BJ (cell line): ENCODE measurements at regions not wholly inside any gene's neighbourhood (a gene's known extent, or its start where the extent isn't known, plus 50 kb on each side); places are given as distances from the start of the nearest gene placed in this dataset.

ENCODE experiments used
- CTCF ChIA-PET: fragments of 350-600 bp; formaldehyde crosslinking; extraction: SDS; loops from one replicate; lab custom pipeline; 2021; ENCODE audit warnings: antibody characterized with exemption, inconsistent platforms; lab: Yijun Ruan, JAX
- POLR2A ChIA-PET: fragments of 300-600 bp; sonication (Branson Sonifier 250); formaldehyde crosslinking; extraction: SDS; loops from one replicate; lab custom pipeline; 2021; ENCODE audit warnings: antibody characterized with exemption; lab: Charles Lee
- DNase-seq: peaks from one replicate; pipeline ENCODE4 v3.0.0-alpha.2; 2011; ENCODE audit warnings: low read depth
- H3K27me3 ChIP-seq: 2 replicates; pipeline ENCODE4 v1.6.0; 2011; ENCODE audit warnings: low read length; ENCODE audit not compliant: control insufficient read depth, insufficient read depth
- H3K36me3 ChIP-seq: 2 replicates; pipeline ENCODE4 v1.5.1; 2011; ENCODE audit warnings: low read length; ENCODE audit not compliant: control insufficient read depth, insufficient read depth
- H3K4me3 ChIP-seq: 2 replicates; pipeline ENCODE4 v1.5.1; 2011; ENCODE audit warnings: low read depth, mild to moderate bottlenecking, control low read depth, low read length
- CTCF ChIP-seq: IDR thresholded peaks from 2 replicates; pipeline ENCODE4 v1.5.1; 2011; ENCODE audit warnings: low read depth, mild to moderate bottlenecking, control low read depth, inconsistent platforms, low read length, moderate library complexity; ENCODE audit not compliant: insufficient read depth

DNA sequence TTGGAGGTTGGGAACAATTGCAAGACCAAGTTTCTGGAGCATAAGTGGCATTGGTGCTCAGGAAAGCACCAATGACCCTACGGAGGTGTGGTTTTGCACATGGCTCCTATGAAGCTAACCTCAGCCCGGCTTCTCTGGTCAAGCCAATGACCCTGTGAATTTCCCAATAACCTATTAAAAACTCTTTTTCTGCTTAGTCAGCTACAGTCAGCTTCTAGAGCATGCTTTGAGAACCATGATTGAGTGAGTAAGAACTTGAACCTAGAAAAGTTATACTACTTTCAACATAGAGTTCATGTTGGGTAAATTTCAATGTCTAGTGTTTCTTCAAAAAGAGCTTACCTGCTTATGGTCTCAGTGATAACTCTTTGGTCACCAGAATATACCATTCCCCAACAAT, 163.2 kb downstream of the RSL24D1 start:
- ChIA-PET CTCF (no interaction called here), POLR2A (no interaction called here)
- no peaks in the 10 kb centered on the region for H3K27me3 ChIP-seq
- DNase-seq: no peak
- H3K36me3 ChIP-seq: no peaks in the 10 kb centered on the region
- no peak for TF ChIP-seq CTCF
- no peak overlapping the region for H3K4me3 ChIP-seq

GRCh38 chr15:55031727-55032126, 165.0 kb downstream of the RSL24D1 start:
- no peak for DNase-seq
- no peaks in the 10 kb centered on the region for H3K36me3 ChIP-seq
- ChIA-PET POLR2A (no interaction called here), CTCF (no interaction called here)
- no peak overlapping the region for H3K4me3 ChIP-seq
- no peak for TF ChIP-seq CTCF
- H3K27me3 ChIP-seq: no peaks in the 10 kb centered on the region

DNA sequence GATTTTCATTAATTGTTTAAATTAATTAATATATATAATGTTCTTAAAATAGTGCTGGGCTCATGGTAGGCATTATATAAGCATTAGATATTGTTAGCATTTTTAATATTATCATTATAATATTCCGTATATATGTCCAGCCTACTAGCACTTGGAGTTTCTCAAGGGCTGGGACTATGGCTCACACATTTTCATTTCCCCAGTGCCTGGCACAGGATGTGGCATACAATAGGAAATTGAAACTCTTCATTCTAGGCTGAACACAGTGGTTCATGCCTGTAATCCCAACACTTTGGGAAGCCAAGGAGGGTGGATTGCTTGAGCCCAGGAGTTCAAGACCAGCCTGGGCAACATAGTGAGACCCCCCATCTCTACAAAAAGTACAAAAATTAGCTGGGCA, 170.4 kb downstream of the RSL24D1 start:
- ChIA-PET POLR2A (no interaction called here), CTCF (interaction anchor here (0.8 kb wide), 1 partner anchor 26 kb away, joined by 3 read pairs; no protein-coding TSS in a partner anchor)
- Histone ChIP-seq H3K4me3 (no peak overlapping the region), H3K27me3 (no peaks in the 10 kb centered on the region), H3K36me3 (no peaks in the 10 kb centered on the region)
- DNase-seq: no peak
- TF ChIP-seq CTCF: no peak

DNA sequence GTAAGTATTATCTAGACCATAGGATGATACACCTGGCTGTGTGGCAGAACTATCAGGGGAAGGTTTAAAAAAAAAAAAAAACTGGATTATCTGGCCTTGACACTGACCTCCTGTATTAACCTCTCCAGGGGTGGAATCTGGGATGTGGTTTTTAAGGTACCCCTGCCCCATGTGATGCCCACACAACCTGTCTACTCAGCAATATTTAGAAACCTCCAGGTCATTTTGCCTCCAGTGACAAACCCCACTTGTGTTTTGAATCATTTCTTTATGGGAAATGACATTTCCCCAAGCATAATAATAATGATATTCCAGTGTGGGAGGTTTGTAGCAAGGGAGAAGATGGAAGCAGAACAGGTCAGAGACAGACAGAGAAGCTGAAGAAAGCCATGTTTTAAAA, 179.1 kb downstream of the RSL24D1 start:
- Histone ChIP-seq H3K4me3 (no peak overlapping the region), H3K36me3 (no peaks in the 10 kb centered on the region), H3K27me3 (no peaks in the 10 kb centered on the region)
- DNase-seq: no peak
- POLR2A ChIA-PET: no interaction called here
- TF ChIP-seq CTCF: no peak
- CTCF ChIA-PET: no interaction called here

- ChIA-PET POLR2A (no interaction called here), CTCF (no interaction called here)
- no peaks in the 10 kb centered on the region for H3K36me3 ChIP-seq
- no peak for TF ChIP-seq CTCF
- no peak for DNase-seq
- no peaks in the 10 kb centered on the region for H3K27me3 ChIP-seq
- H3K4me3 ChIP-seq: no peak overlapping the region
These were observed 180.5 kb downstream of the RSL24D1 start for GRCh38 chr15:55016225-55016624.
